GM18517 (cell line): ENCODE measurements at regions not wholly inside any gene's neighbourhood (a gene's known extent, or its start where the extent isn't known, plus 50 kb on each side); places are given as distances from the start of the nearest gene placed in this dataset.

Experiments used
- ATAC-seq: cut with Tn5 transposase; IDR thresholded peaks from one replicate; pipeline ENCODE4 v1.9.1; 2021; ENCODE audit warnings: mild to moderate bottlenecking, moderate library complexity; ENCODE audit not compliant: unreplicated experiment

DNA sequence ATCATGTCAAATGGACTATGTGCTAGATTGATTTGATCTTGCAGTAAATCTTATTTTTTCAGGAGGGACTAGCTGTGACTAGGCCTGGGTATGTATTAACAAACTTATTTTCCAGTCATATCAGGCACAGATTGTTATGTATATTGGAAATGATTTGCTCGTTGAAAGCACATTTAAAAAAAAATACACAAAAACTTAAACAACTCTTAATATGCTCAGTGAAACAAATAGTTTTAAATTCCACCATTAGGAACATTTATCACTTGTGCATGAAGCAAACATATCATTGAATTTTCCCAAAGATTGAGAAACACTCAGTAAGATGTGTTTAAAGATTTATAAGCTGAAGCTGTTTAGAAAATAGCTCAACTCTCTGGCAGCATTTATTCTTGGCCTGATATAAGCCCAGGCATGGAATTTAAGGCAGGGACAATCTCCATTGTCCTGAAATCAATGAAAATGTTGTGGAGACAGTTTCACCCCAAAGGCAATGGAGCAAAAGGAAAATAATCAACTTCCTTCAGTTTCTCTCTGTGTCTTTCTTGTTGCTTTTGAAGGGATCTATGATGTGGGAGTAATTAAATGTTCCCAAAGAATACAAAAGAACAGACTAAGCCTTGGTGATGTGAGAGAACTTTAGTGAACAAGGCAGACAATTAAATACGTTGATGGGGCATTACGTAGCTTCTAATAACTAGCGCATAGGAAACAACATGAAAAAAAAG lies 250.3 kb downstream of the GPR37 start:
- no peak for ATAC-seq

DNA sequence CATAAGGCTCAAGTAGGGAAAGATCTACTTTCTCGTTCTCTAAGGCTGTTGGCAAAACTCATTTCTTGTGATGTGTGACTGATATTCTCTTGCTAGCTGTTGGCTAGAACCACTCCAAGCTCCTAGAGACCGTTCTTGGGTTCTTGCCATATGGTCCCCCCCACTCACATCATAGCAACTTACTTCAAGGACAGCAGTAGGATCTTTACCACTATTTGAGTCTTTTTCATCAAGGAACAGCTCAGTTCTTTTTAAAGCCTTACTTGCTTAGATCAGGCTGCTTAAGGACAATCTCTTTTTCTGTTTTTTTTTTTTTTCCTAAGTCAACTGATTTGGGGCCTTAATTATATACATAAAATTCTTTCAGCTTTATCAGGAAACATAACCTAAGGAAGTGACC lies 251.1 kb downstream of the GPR37 start:
- ATAC-seq, result no peak

DNA sequence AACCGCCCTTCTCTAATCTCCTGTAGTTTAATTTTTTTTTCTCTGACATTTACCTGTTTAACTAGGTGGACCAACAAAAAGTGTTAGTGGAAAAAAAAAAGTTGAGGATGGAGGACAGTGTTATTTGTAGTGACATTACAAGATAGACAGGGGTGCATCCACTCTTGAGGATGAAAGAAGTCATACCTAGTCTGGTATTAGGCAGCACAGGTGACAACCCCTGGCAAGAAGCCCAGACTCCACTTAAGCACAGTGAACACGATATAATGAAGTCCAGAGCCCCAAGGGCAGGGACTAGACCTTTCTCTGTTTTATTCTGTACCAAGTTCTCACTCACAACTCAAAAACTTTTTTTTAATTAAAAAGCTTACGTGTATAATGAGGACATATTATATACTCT lies 268.4 kb downstream of the GPR37 start:
- ATAC-seq, result no peak

DNA sequence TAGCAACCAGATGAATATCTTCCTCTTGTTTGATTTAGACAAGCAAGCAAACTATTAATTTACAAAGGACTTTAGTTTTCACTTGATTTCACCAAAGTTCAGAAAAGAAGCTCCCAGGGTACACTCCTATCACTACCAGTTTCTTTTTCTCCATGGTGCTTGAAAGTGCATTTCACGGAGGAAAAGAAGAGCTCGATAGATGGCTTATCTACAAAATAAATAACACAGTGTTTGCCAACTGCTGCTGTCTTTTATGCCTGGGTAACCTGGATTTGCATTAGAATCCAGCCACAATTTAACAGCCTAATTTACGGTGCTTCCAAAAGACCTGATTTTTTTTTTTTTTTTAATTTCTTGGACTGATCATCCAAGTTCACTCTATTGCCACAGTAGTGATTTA lies 275.7 kb downstream of the GPR37 start:
- no peak for ATAC-seq

DNA sequence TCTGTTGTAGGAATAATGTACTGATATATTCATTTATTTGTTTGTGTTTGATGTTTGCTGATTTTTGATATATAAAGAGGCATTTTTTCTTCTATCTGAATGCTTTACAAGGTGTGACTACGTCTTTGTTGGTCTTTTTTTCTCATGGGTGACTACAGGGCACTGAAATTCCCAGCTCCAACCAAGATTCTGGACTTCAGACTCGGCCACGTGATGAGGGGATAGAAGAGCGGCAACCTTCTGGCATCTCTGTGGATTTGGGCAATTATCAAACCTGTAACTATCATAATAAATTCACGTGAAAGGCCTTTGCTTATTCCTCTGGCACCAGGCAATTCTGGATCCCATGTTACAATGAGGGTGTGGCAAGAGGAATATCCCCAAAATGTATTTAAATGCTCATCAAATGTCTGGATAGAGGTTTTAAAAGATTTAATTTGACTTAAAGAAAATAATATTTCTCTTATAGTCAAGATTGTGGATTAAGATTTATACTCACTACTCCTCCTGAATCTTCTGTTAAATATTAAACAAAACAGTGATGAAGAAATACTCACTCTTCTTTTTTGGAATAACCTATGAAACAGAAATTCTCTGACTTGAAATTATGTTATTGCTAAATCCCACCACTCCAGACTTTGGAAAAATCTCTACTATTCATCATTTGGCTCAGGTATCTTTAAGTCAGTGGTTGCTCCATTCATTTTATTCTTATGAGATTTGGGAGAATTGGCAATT lies 276.3 kb downstream of the GPR37 start:
- no peak for ATAC-seq

DNA sequence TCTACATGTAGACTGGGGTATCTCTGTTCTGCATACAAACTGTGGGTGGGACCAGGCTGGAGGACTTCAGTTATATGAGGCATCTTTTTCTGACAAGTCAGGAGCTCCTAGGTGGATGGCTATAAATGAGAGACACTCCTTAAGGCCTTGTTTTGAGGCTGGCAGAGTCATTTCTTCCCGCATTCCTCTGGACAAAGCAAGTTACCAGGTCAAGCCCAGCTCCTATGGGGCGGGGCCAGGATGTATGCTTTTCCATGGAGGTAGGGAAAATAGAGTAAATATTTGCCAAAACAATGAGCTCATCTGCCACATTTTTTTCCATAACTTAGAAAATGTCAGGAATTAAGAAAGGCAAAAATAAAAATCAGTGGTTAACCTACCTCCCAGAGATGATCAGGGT lies 283.4 kb downstream of the GPR37 start:
- ATAC-seq, result no peak

DNA sequence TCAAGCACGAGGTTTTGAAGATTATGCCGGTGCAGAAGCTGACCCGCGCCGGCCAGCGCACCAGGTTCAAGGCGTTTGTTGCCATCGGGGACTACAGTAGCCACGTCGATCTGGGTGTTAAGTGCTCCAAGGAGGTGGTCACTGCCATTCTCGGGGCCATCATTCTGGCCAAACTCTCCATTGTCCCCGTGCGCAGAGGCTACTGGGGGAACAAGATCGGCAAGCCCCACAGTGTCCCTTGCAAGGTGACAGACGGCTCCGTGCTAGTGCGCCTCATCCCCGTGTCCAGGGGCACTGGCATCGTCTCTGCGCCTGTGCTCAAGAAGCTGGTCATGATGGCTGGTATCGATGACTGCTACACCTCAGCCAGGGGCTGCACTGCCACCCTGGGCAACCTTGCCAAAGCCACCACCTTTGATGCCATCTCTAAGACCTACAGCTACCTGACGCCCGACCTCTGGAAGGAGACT lies 284.7 kb downstream of the GPR37 start:
- ATAC-seq, result no peak

DNA sequence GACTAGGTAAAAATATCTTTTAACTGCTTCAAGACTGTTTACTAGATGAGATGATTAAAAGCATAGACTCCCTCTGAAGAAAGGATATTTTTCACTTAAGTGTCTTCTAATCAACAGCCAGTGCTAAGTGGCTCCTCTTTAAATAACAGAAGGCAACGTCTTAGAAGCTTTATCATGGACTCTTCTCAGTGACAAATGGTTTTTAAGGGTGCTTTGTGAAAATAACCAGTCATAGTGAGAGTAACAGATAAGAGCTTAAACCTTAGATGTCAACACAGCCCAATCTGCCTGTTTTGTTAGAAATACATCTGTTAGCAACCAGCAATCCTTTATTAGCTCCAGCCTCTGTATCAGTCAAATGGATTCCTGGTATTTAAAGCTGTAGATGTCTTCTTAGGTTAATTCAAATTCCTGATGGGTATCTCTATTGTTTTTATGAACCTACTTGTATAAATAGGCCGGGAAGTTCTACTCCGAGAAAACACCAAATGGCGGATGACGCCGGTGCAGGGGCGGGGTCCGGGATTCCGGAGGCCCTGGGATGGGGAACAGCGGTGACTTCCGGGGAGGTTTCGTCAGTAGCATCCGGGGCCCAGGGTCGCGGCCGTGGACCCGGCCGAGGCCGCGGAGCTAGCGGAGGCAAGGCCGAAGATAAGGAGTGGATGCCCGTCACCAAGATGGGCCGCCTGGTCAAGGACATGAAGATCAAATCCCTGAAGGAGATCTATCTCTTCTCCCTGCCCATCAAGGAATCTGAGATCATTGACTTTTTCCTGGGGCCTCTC lies 285.4 kb downstream of the GPR37 start:
- ATAC-seq, result no peak

DNA sequence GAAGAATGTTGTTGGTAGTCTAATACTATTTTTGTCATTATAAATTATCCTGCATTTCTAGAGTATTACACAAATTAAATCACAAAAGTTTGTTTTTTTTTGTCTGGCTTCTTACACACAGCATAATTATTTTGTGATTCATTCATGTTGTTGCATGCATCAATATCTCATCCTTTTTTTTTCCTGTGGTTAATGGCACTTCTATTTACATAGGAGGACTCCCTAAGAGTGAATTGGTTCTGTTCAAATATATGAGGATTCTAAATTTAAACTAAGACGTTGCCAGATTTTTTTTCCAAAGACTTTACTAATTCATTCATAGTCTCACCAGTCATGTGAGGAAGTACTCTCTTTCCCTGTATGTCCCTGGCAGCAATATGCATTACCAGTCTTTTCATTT lies 303.3 kb downstream of the GPR37 start:
- no peak for ATAC-seq

DNA sequence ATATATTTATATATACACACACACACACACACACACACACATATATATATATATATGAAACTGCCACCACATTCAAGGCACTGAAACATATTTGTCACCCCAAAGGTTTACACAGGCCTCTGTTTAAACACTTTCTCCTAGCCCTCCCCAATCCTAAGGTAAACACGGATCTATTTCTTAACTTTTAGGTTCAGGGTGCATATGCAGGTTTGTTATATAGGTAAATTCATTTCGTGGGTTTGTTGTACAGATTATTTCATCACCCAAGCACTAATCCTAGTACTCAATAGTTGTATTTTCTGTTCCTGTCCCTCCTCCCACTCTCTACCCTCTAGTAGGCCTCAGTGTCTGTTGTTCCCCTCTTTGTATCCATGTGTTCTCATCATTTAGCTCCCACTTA lies 305.0 kb downstream of the GPR37 start:
- ATAC-seq, result no peak

DNA sequence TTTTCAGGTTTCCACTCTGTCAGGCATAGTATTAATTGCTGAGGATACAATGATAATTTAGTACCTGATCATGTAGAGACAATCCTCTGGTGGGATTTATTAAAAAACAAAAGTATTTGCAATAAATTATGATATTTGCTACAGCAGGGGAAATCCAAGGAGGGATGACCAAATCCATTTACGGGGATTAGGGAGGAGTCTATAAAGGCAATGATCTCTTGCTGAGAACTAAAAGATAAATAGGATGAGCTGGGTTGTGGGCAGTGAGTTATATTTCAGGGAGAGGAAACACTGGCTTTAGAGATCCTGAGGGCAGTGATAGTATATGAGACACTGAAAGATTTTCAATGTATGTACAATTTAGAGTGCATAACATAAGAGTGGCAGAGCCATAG lies 305.5 kb downstream of the GPR37 start:
- ATAC-seq, result no peak

DNA sequence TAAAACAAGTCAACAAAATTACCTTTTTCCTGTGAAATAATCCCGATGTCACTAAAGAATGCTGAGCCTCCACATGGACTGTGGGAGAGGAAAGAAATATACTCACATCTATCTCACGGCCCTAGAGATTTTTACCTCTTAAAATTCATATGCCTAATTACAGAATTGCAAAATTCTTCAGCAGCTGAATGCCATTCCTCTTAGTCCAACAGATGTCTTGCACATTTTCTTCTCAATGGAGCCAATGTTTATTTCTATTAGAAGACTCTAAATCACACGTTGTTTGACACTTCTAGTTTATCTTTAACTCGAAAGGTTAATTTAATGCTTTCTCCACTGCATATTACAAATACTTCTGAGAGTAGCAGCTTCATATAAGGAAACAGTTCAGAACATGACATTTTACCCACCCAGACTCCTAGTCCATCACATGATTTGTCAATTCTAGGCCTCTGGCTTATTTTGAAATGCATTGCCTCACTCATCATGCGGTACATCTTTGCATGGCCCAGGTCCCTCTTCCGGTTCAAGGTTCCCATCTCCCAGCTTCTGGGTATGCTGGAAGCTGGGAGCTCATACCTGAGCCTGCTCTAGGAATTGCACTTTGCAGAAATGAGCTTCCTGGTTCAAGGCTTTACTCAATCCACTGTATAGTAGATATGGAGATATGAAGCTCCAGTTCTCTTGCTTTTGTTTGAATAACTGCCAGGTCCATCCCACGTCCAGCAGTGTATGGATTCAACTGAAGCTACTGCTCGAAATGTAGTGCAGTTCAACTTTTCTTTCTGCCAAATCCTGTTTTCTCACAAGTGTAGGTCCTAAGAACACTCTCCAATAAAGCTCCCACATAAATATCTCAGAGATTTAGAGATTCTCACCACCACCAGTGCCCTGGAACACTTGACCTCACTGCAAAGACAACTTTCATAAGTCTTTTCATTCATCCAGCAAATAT lies 306.2 kb downstream of the GPR37 start:
- no peak for ATAC-seq

DNA sequence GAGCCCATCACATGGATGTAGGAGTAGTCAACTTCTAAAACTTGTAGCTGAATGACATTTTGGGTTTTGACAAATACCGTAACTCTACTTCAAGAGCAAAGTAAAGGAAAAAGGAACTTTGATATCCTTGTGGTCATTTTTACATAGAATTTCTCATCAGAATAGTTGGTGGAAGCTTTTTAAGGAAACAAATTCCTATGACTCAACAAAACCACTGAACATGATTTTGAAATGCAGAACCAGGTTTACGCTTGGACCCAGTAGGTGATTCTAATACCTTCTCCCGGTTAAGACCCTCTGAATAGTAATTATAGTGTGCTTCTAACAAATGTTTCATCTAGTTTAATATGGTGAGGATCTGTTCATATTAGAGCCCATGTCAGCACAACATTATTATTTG lies 307.8 kb downstream of the GPR37 start:
- ATAC-seq, result no peak

DNA sequence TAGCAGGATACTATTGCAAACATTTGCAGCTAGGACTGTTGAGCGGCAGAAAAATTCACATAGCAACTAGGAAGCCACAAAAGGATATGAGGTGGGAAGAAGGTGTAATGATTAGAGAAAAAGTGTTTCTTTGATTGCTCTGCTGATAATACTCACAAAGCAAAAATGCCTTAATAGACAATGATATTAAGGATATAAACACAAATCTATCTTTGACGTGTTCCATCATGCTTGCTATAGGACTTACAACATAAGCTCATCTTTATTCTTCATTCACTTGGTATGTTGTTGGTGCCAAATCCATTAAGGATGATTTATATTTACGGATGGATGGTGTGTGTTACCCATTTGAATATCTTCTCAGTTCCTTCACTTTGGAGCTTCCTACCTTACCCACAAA lies 309.3 kb downstream of the GPR37 start:
- ATAC-seq, result no peak

DNA sequence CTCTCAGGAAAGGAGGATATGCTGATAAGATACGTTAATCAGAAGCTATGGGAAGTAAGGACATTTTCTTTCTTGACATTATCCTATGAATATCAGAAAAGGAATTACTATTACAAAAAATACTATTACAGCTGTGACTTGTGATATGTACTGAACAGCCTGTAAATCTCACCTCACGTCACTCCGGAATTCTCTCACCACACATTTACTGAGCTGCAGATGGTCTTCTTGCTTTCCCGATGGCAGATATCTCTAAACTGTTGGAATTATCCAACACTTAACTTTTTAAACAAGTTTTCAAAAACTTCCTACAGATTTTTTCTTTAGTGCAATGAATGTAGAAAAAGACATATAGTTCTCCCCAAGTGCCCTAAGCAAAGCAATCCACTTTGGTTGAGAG lies 313.4 kb downstream of the GPR37 start:
- no peak for ATAC-seq

DNA sequence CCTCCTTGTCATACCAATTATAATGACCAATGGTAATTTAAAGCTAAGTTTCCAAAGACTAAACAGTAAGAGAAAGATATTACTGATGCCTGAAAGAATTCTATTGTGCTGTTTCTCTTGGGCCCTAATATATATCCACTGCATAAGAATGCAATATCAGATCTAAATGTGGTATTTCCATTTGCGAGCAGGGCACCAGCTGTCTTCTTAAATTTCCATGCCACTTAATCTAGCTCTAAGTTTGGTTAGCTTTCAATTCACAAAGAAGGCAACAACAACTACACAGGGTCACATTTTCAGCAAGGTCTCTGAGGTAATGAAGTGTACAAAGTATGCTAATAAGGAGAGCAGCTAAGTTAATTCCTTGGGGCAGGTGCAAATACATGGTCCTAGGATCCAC lies 315.7 kb downstream of the GPR37 start:
- no peak for ATAC-seq

DNA sequence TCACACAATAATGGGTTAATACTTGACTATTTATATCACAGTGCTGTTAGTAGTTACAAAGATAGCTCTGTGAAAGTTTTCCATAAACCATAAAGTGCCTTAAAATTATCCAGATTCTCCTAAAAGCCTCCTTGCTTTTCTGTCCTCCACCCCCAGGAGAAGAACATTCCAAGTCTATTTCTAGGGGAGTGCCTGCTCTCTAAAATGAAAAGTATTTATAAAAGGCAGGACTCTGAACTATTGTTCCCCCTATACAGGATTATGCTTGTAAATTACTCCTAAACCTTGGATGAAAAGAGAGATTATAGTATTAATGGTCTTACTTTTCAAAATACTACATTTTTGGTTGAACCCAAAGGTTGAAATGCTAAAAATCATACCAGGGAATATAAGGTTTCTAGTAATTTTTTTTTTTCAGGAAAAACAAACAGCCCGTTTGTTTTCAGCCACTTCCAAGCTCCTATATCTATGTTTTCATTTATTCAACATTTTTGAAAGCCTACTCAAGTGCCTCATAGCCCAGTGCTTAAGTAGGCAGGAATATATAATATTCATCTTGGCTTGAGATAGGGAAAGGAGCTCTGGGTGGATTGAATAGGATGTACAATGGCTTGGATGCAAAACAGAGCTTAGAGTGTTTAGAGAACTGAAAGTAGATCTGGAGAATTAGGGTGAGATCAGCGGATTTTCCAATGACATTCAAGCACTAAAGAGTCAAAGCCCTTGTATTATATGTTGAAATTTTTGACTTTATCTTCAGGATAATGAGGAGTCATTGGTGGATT lies 320.7 kb downstream of the GPR37 start:
- no peak for ATAC-seq

DNA sequence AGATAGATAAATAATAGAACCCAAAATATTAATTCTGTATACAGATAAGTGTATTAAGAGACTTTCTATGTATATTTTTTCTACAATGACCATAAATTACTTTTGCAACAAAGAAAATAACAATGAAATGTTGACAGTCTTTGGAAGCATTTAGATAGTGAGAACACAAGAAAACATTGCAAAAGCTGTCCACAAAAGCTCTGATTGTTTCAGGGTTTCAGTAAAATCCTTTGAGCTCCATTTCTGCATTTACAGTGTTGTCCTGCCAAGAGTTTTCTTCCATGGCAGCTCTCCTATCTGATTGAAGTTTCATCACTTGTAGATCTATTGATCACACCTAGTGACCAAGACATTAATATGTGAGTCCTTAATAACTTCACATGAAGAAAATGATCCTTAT lies 321.8 kb downstream of the GPR37 start:
- ATAC-seq, result no peak

DNA sequence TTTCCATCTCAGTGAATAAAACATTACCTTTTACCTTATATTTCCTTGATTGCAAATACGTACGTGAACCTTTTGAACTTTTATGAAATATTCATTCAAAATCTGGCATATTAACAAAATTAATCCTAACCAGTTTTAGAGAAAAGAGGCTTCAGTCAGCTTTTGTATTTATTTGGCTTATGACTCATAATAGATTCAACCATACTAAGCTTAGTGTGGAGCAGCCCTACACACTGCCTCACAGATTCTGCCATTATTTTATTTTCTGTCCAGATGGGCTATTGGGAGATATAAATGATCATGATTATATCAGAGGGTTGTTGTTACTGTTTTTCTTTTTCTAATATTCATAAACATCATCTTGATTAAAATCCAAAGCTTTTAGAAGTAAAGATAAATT lies 325.5 kb downstream of the GPR37 start:
- no peak for ATAC-seq

DNA sequence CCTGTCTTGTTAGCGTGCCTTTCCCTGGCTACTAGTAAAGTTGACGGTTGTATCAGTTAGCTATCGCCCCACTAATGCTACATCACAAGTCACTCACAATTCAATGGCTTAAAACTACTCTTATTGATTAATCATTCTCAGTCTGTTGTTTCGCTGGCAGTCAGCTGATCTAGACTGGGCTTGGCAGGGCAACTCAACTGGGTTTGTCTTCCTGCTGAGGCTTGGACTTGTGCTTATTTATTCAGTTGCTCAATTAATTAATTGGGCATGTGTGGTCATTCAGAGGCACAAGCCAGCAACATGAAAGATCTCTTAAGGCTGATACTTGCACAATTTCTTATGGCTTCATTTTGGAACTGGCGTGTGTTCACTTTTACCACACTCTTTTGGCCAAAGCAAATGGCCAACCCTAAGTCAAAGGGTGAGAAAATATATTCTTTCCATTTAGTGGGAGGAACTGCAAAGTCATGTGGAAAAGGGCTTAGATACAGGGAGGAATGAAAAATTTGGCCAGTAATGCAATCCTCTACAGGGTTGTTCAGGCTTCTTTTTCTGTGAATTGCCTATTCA lies 333.5 kb downstream of the GPR37 start:
- no peak for ATAC-seq
